Thyroid gland (tissue), 4 donors: ENCODE measurements at regions not wholly inside any gene's neighbourhood (a gene's known extent, or its start where the extent isn't known, plus 50 kb on each side); places are given as distances from the start of the nearest gene placed in this dataset.
"Not testable (repeated sequence)": the region's sequence is repeated elsewhere in the genome, so short reads cannot be mapped to it uniquely, and the experiment has no call there.

Experiments used
- DNase-seq, 2 donors: peaks; one replicate each; pipeline ENCODE4 v3.0.0-alpha.2; 2019
- H3K27ac ChIP-seq, 3 donors: fragments of 200-600 bp; sonication (generic); 1 replicate in 2 of 3; 2 replicates in 1 of 3; pipeline ENCODE4 v1.5.1; 2016 to 2019; ENCODE audit warnings: mild to moderate bottlenecking in 1 of 3, moderate library complexity in 1 of 3
- H3K27me3 ChIP-seq: fragments of 200-600 bp; sonication (generic); one replicate; pipeline ENCODE4 v1.5.1; 2019
- H3K36me3 ChIP-seq, 2 donors: fragments of 200-600 bp; sonication (generic); one replicate each; pipeline ENCODE4 v1.5.1; 2016 to 2019
- H3K4me1 ChIP-seq, 2 donors: fragments of 200-600 bp; sonication (generic); one replicate each; pipeline ENCODE4 v1.5.1; 2017 to 2019
- H3K4me3 ChIP-seq, 3 donors: fragments of 200-600 bp; sonication (generic); replicated peaks in 1 of 3; 1 replicate in 2 of 3; 2 replicates in 1 of 3; pipeline ENCODE4 v1.5.1; 2016; ENCODE audit warnings: mild to moderate bottlenecking in 1 of 3
- H3K9me3 ChIP-seq: fragments of 200-600 bp; sonication (generic); one replicate; pipeline ENCODE4 v1.5.1; 2017
- POLR2A ChIP-seq, 2 donors: fragments of 450-650 bp; IDR thresholded peaks; one replicate each; pipeline ENCODE4 v1.6.1; 2017; ENCODE audit warnings: antibody characterized with exemption in 2 of 2, mild to moderate bottlenecking in 2 of 2, moderate library complexity in 1 of 2
- WGBS, 2 donors: methylation state at CpG; one replicate each; pipeline ENCODE4 v1.1.5; 2017; 5-methylcytosine and 5-hydroxymethylcytosine counted together
- intact Hi-C: fragments of 100-400 bp; cut with DNase I; formaldehyde crosslinking; loops from one replicate; pipeline ENCODE4 v1.15.1; 2023
- TF ChIP-seq, protein P1 (sequence below), 6 experiments: fragments of 200-600 bp in 3 of 6; fragments of 450-650 bp in 3 of 6; sonication (generic) in 3 of 6; IDR thresholded peaks; one replicate each; pipeline ENCODE4 v1.5.1; 2016 to 2019; ENCODE audit warnings: antibody characterized with exemption in 6 of 6, mild to moderate bottlenecking in 2 of 6, inconsistent platforms in 1 of 6, moderate library complexity in 1 of 6

DNA sequence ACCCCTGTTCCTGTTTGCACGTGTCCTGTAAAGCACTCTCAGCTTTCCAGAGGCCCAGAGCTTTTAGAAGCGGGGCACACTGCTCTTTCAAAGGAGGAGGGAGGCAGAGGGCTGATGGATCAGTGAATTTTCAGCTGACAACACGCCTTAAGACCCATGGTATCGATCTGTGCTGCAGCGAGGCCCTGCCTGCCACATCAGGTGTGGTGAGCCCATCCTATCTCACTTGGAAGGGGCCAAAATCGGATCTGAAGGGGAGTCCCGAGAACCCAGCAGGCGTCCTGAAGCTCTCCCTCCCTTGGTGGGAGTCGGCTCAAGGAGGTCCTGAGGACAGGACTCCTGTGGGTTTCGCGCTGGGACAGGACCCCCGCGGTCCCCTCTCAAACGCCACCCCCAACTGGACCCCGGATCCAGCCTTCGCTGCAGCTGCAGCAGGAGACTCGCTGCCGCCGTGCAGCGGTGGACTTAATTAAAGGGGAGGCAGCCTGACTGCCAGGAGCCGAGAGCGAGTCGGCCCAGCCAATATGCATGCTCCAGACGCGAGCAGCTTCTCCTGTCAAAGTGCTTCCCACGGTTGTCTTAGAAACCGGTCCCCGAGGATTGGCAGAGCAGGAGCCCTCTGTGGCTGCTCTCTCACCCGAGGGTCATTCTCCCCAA, 580.0 kb upstream of the ZNF337 start:
- intact Hi-C loops, result no loop called here
- Histone ChIP-seq H3K9me3 (no peaks in the 10 kb centered on the region), H3K4me3 (no peak overlapping the region), H3K36me3 (no peaks in the 10 kb centered on the region), H3K4me1 (no peaks in the 10 kb centered on the region), H3K27me3 (no peaks in the 10 kb centered on the region), H3K27ac (no peak overlapping the region)
- 16 to 34% methylated on average over 18 of the region's 29 CpGs for WGBS, 2 donors
- TF ChIP-seq, protein P1, sequence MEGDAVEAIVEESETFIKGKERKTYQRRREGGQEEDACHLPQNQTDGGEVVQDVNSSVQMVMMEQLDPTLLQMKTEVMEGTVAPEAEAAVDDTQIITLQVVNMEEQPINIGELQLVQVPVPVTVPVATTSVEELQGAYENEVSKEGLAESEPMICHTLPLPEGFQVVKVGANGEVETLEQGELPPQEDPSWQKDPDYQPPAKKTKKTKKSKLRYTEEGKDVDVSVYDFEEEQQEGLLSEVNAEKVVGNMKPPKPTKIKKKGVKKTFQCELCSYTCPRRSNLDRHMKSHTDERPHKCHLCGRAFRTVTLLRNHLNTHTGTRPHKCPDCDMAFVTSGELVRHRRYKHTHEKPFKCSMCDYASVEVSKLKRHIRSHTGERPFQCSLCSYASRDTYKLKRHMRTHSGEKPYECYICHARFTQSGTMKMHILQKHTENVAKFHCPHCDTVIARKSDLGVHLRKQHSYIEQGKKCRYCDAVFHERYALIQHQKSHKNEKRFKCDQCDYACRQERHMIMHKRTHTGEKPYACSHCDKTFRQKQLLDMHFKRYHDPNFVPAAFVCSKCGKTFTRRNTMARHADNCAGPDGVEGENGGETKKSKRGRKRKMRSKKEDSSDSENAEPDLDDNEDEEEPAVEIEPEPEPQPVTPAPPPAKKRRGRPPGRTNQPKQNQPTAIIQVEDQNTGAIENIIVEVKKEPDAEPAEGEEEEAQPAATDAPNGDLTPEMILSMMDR (IDR thresholded peaks at IDR 0.05), result no peak
- TF ChIP-seq POLR2A (IDR thresholded peaks at IDR 0.05), result no peak
- DNase-seq, result no peak

DNA sequence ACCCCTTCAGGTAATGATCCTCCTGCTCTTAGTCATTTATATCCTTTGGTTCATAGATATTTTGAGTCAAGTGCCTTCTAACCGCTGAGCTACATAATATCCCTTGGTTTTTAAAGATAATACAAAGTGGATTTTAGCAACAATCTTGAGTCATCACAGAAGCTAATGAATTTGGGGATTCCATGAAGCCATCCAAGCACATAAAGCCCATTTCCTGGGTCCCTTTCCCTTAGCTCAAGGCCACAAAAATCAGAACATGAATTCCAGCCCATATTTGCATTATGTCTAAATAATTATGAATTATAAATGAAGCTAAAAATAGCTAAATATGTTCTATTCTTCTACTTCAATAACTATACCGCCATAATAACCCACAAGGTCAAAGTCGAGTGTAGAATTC, 572.1 kb upstream of the ZNF337 start:
- intact Hi-C loops, DNase-seq, H3K27ac ChIP-seq, H3K36me3 ChIP-seq, H3K27me3 ChIP-seq, H3K9me3 ChIP-seq, H3K4me3 ChIP-seq, H3K4me1 ChIP-seq: not testable (repeated sequence)
- WGBS, 2 donors, result 89 to 96% methylated on average over 3 of the region's 3 CpGs

GRCh38 chr20:26260925-26261324, 564.3 kb upstream of the ZNF337 start:
- H3K36me3 ChIP-seq, H3K27ac ChIP-seq, H3K4me3 ChIP-seq, H3K4me1 ChIP-seq, DNase-seq, intact Hi-C loops, H3K27me3 ChIP-seq, H3K9me3 ChIP-seq: not testable (repeated sequence)
- WGBS, 2 donors, result 66 to 80% methylated on average over 2 of the region's 2 CpGs

DNA sequence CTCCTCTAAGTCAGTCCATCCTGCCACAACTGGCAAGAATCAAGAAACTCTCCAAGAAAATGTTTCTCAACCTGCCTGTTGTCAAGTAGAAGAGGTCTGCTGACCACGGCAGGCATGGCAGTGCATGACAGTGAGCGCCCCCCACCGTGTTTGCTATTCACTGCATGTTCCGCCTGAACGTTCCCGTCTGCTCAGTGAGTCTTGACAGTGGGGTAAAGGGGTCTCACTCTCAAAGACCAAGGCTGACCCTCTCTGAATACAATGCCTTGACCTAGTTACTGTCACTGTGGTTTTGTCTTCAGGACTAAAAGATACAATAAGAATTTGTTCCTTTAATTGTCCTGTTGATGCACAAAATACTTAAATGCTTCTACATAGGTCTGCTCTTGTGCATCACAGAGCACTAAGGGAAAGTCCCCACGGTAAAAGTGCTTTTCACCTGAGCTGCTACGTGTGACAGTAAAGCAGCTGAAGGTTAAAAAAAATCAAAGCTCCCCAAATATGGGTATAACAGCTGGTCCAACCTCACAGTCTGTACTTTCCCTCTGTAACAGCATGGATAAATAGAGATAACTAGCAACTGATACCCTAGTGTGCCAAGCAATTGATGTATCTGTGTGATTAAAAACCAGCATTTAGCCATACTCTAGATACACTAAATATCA, 555.8 kb upstream of the ZNF337 start:
- intact Hi-C loops, result not testable (repeated sequence)

DNA sequence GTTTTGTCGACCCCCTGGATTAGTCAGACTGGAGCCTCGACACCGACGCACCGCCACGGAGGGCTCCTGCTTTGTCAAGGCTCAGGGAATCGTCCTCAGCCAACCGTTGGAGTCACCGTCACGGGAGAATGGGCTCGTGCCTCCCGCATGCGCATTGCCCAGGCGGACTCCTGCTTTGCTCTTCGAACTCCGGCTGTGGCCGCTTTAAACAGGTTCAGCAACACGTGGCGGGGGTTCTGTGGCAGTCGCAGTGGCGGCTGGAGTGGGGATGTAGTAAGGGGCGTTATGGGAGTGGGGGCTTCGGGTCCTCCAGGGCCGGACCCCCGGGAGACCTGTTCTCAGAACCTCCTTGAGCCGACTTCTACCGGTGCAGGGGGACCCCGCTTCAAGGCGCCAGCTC, 554.7 kb upstream of the ZNF337 start:
- not testable (repeated sequence) for H3K4me3 ChIP-seq
- 95% methylated on average over 27 to 29 of the region's 29 CpGs for WGBS, 2 donors

More for the DNA sequence above, 555.8 kb upstream of the ZNF337 start:
- not testable (repeated sequence) for H3K27me3 ChIP-seq, DNase-seq, H3K36me3 ChIP-seq, H3K9me3 ChIP-seq, H3K4me3 ChIP-seq, H3K4me1 ChIP-seq, H3K27ac ChIP-seq
- 54 to 62% methylated on average over 8 of the region's 8 CpGs for WGBS, 2 donors

GRCh38 chr20:26250249-26251114, 553.8 kb upstream of the ZNF337 start:
- H3K27me3 ChIP-seq, H3K27ac ChIP-seq, H3K4me3 ChIP-seq, H3K36me3 ChIP-seq, DNase-seq, H3K9me3 ChIP-seq, intact Hi-C loops, H3K4me1 ChIP-seq: not testable (repeated sequence)
- 91 to 92% methylated on average over 26 of the region's 26 CpGs for WGBS, 2 donors

More for the DNA sequence above, 554.7 kb upstream of the ZNF337 start:
- H3K27me3 ChIP-seq, DNase-seq, H3K27ac ChIP-seq, H3K36me3 ChIP-seq, H3K4me1 ChIP-seq, H3K9me3 ChIP-seq, intact Hi-C loops: not testable (repeated sequence)

DNA sequence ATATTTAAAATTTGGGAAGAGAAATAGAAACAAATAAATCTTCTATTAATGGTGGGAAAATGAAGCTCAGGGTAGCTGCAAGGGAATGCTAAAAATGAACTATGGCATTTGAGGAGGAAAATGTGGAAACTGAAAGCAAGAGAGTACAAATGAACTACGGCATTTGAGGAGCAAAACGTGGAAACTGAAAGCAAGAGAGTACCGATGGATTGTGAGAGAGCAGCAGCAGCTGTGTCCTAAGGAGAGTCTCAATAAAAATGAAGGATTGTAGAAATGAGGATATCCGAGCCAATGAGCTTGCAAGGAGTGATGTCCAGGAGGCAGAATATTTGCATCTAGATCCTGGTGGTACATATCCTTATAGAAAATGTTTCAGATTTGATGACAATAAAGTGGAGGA, 547.1 kb upstream of the ZNF337 start:
- H3K4me3 ChIP-seq, result no peak overlapping the region
- no peaks in the 10 kb centered on the region for H3K27me3 ChIP-seq
- H3K4me1 ChIP-seq, result no peaks in the 10 kb centered on the region
- no peaks in the 10 kb centered on the region for H3K9me3 ChIP-seq
- no peak for DNase-seq
- intact Hi-C loops, result no loop called here
- no peaks in the 10 kb centered on the region for H3K36me3 ChIP-seq
- 77 to 78% methylated on average over 4 of the region's 4 CpGs for WGBS, 2 donors
- no peak overlapping the region for H3K27ac ChIP-seq
- TF ChIP-seq POLR2A (IDR thresholded peaks at IDR 0.05), result no peak
- TF ChIP-seq, protein P1 (IDR thresholded peaks at IDR 0.05), result no peak

GRCh38 chr20:26220609-26221008, 524.0 kb upstream of the ZNF337 start:
- H3K9me3 ChIP-seq, intact Hi-C loops, H3K4me3 ChIP-seq, H3K27ac ChIP-seq, DNase-seq, H3K36me3 ChIP-seq, H3K27me3 ChIP-seq, H3K4me1 ChIP-seq: not testable (repeated sequence)
- WGBS, 2 donors, result 71 to 77% methylated on average over 1 of the region's 1 CpG

- H3K36me3 ChIP-seq, DNase-seq, intact Hi-C loops, H3K27ac ChIP-seq, H3K4me3 ChIP-seq, H3K27me3 ChIP-seq, H3K9me3 ChIP-seq, H3K4me1 ChIP-seq: not testable (repeated sequence)
- WGBS, 2 donors, result 76 to 77% methylated on average over 3 of the region's 3 CpGs
These were observed 522.9 kb upstream of the ZNF337 start for GRCh38 chr20:26219546-26219945.
